ENCODE measurements at regions not wholly inside any gene's neighbourhood (a gene's known extent, or its start where the extent isn't known, plus 50 kb on each side); places are given as distances from the start of the nearest gene placed in this dataset.

DNA sequence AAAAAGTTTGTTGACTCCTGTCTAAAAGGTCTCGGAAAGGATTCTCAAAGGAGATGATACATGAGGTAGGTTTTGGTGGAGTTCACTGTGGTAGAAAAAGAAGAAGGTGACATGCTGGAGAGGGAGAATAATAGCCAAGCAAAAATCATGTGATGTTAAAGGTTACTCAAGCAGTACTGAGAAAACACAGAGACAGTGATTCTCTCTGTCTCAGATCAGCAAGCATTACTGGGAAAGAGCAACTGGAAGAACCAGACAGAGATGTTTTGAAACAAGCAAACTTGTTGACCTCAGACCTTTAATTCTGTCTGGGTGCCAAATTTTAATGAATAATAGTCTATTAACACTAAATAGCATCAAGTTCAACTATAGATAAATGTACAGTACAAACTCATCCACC is 183.5 kb upstream of the PLEKHG7 start:
- no peaks in the 10 kb centered on the region for H3K27me3 ChIP-seq
- DNase-seq = no peak
- no peaks in the 10 kb centered on the region for H3K9me3 ChIP-seq
- H3K4me3 ChIP-seq (ENCODE audit: low read depth, low read length) = no peak overlapping the region
- TF ChIP-seq, protein P1, sequence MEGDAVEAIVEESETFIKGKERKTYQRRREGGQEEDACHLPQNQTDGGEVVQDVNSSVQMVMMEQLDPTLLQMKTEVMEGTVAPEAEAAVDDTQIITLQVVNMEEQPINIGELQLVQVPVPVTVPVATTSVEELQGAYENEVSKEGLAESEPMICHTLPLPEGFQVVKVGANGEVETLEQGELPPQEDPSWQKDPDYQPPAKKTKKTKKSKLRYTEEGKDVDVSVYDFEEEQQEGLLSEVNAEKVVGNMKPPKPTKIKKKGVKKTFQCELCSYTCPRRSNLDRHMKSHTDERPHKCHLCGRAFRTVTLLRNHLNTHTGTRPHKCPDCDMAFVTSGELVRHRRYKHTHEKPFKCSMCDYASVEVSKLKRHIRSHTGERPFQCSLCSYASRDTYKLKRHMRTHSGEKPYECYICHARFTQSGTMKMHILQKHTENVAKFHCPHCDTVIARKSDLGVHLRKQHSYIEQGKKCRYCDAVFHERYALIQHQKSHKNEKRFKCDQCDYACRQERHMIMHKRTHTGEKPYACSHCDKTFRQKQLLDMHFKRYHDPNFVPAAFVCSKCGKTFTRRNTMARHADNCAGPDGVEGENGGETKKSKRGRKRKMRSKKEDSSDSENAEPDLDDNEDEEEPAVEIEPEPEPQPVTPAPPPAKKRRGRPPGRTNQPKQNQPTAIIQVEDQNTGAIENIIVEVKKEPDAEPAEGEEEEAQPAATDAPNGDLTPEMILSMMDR (IDR thresholded peaks at IDR 0.05; ENCODE audit: low read depth, low read length) = no peak
- no peaks in the 10 kb centered on the region for H3K36me3 ChIP-seq
- no peaks in the 10 kb centered on the region for H3K4me1 ChIP-seq

DNA sequence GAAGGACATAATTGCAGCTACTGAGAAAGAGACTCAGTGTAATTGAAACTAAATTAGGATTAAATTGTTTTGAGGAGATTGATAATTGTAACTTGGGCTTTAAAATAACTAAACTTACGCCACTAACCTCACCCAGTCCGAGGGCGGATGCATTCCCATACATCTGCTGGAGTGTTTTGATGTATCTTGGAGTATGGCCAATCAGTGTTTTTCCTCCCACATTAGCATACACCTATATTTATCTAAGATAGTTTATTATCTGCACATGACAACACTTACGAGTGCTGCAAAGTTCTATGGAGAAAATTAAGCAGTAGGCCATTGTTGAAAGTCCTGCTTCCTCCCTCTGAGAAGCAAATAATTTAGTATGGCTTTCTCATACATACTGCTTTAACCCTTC is 184.7 kb upstream of the PLEKHG7 start:
- DNase-seq = no peak
- H3K4me1 ChIP-seq = no peaks in the 10 kb centered on the region
- TF ChIP-seq, protein P1 (IDR thresholded peaks at IDR 0.05; ENCODE audit: low read depth, low read length) = no peak
- H3K9me3 ChIP-seq = no peaks in the 10 kb centered on the region
- no peak overlapping the region for H3K4me3 ChIP-seq (ENCODE audit: low read depth, low read length)
- no peaks in the 10 kb centered on the region for H3K27me3 ChIP-seq
- no peaks in the 10 kb centered on the region for H3K36me3 ChIP-seq

DNA sequence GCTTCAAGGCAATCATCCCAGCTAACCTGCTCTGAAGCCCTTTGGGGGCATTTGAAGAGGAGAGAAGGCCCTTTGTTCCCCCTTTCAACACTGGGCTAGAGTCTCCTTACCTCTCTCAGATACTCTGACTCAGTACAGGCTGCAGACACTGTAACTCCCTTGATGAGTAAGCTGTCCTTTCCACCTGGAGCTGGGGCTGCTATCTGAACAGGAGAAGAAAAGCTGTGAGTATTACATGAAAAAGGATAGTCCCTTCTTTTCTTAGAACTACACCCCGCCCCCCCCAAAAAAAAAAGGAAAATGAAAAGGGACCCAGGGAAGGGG is 186.6 kb upstream of the PLEKHG7 start:
- Histone ChIP-seq H3K36me3 (no peaks in the 10 kb centered on the region), H3K4me3 (ENCODE audit: low read depth, low read length) (no peak overlapping the region), H3K27me3 (no peaks in the 10 kb centered on the region), H3K4me1 (no peaks in the 10 kb centered on the region), H3K9me3 (no peaks in the 10 kb centered on the region)
- no peak for DNase-seq
- TF ChIP-seq, protein P1 (IDR thresholded peaks at IDR 0.05; ENCODE audit: low read depth, low read length) = no peak

GRCh38 chr12:92513231-92513730 is 189.5 kb upstream of the PLEKHG7 start:
- Histone ChIP-seq H3K4me1 (no peaks in the 10 kb centered on the region), H3K27me3 (no peaks in the 10 kb centered on the region), H3K9me3 (no peaks in the 10 kb centered on the region), H3K4me3 (ENCODE audit: low read depth, low read length) (no peak overlapping the region), H3K36me3 (no peaks in the 10 kb centered on the region)
- TF ChIP-seq, protein P1 (IDR thresholded peaks at IDR 0.05; ENCODE audit: low read depth, low read length) = no peak
- no peak for DNase-seq

DNA sequence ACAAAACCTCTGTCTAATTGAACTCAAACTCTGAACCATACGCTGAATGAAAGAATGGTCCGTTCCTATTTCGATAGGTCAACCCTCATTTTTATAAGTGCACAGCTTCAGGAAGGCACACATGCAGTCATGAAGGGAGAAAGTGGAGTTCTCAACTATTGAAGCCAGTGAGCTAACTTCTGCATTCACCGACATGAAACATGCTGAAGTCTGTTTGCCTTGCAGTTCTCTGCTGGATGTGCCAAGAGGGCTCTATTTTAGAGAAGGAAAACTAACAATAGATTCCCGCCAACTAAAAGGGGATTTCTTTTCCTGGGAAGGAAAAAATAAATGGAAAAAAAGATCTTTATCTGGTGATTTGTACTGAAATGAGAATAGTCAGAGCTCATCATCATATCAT is 191.0 kb upstream of the PLEKHG7 start:
- Histone ChIP-seq H3K9me3 (no peaks in the 10 kb centered on the region), H3K27me3 (no peaks in the 10 kb centered on the region), H3K36me3 (no peaks in the 10 kb centered on the region), H3K4me1 (no peaks in the 10 kb centered on the region), H3K4me3 (ENCODE audit: low read depth, low read length) (no peak overlapping the region)
- TF ChIP-seq, protein P1 (IDR thresholded peaks at IDR 0.05; ENCODE audit: low read depth, low read length) = no peak
- DNase-seq = no peak

GRCh38 chr12:92509156-92509738 is 193.5 kb upstream of the PLEKHG7 start:
- no peak for DNase-seq
- no peaks in the 10 kb centered on the region for H3K9me3 ChIP-seq
- no peaks in the 10 kb centered on the region for H3K4me1 ChIP-seq
- H3K4me3 ChIP-seq (ENCODE audit: low read depth, low read length) = no peak overlapping the region
- TF ChIP-seq, protein P1 (IDR thresholded peaks at IDR 0.05; ENCODE audit: low read depth, low read length) = no peak
- H3K36me3 ChIP-seq = no peaks in the 10 kb centered on the region
- no peaks in the 10 kb centered on the region for H3K27me3 ChIP-seq

Measured in BE2C (cell line).